GM19025 (cell line): ENCODE measurements at regions not wholly inside any gene's neighbourhood (a gene's known extent, or its start where the extent isn't known, plus 50 kb on each side); places are given as distances from the start of the nearest gene placed in this dataset.
"Not testable (repeated sequence)": the region's sequence is repeated elsewhere in the genome, so short reads cannot be mapped to it uniquely, and the experiment has no call there.

ENCODE experiments used
- ATAC-seq: cut with Tn5 transposase; IDR thresholded peaks from one replicate; pipeline ENCODE4 v1.9.1; 2021; ENCODE audit warnings: mild to moderate bottlenecking, low read depth, moderate library complexity; ENCODE audit not compliant: unreplicated experiment

DNA sequence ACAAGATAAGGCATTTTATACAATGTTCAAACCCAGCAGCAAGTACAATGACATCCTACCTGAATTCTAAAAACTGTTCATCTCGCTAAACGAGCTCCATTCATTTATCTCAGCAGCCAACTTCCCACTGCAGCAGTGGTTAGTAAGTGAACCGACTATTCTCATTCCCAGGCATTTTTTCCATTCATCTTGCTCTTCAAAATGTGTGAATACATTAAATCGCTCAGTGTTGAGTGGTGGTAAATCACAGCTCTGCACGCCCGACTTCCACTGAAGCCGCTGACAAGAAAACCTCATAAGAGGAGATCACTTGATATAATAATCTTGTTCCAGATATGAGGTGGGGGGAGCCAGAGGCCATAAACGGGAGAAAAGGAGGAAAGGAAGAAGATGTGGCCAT, 746.2 kb upstream of the USP15 start:
- no peak for ATAC-seq

DNA sequence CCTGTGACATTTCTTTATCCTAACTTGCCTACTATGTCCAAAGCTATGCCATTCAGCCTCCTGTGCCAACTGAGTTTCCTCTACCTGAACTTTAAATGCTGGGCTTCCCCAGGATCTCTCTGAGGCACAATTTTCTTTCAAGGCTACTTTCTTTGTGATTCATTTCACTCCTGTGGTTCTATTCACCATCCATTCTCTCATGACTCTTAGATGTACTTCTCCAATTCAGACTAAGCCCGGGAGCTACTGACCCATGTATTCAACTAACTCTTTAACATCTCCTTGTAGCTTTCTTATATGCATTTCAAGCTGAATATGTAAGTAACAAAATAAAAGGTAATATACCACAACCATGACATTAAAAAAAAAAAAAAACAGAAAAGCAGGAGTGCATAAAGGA, 738.9 kb upstream of the USP15 start:
- no peak for ATAC-seq

DNA sequence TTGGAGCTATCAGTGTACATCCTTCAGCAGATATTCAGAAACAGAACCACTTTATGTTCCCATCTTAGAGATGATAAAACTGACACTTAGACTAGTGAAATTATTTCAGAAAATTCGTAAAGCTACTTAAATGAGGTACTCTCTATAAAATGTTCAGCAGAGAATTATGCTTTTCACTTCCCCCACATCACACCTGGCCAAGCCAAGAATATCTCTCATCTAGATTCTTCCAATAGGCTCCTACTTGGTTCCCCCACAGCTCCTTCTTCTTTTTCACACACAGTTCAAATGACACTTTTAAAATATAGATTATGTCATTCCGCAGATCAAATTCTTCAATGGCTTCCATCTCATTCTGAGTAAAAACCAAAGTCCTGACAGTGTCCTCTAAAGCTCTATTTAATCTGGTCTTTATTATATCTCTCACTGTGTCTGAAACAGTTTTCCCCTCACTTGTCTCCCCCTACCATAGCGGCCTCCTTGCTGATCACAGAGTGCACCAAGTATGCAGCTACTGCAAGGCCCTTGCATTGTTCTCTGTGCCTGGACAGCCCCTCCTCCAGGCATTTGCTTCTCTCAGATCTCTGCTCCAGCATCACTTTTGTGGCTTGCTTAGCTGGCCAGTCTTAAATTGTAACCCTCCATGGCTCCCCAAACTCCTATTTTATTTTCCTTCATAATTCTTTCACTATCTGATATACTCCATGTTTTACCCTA, 736.8 kb upstream of the USP15 start:
- no peak for ATAC-seq

DNA sequence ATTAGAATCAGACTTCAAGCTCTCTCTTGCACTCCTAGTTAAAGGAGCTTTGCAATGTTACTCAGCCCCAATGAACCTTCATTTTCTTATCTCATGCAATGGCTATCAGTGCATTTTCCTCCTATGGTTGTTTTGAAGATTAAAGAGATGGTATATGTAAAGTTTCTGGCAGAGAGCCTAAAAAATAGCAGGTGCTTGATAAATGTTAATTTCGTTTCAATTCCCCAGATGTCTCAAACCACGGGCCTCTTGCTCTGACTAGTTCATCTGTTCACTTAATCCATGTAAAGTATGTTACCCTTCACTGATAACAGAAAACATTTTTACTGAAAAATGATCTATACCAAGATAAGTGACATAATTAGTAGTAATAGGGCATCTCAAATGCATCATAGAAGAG, 735.4 kb upstream of the USP15 start:
- ATAC-seq = no peak

DNA sequence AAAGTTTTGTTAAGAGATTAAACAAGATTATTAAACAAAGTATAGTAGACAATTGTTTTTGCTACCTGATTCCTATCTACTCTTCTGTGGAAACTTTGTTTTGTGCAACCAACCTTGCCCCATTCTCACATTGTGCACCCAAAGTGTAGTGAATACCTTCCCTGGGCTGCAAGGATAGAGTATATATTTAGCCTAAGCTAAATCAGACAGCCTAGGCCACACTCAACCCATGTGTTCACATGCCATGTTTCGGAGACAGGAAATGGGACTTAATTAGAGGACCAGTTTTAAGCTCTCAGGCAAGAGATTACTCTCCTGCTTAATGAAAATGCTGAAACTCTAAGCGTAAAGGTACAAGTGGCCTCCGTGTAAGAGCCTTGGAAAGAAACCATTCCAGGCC, 734.9 kb upstream of the USP15 start:
- no peak for ATAC-seq

DNA sequence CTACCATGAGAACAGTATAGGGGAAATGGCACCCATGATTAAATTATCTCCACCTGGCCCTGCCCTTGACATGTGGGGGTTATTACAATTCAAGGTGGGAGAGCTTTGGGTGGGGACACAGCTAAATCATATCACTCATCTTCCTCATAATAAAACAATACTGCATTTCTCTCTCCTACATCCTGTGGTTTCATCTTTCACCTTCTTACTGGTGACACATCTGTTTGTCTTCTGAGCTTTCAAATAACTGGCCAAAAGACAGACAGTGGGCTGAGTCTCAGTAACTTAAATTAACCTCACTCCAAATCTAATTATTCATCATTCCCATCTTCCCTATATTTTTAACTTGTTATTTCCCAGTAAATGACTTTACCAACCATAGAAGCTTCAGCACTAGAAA, 729.7 kb upstream of the USP15 start:
- ATAC-seq = no peak

DNA sequence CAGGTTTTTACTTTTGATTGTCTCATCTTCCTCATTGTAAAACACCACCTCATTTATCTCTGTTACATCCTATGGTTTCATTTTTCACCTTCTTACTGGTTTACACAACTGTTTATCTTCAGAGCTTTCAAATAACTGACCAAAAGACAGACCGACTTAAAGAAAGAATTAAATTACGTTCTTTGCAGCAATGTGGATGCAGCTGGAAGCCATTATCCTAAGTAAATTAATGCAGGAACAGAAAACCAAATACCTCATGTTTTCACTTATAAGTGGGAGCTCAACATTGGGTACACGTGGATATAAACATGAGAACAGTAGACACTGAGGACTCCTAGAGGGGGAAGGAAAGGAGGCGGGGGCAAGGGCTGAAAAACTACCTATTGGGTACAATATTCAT, 729.0 kb upstream of the USP15 start:
- no peak for ATAC-seq

DNA sequence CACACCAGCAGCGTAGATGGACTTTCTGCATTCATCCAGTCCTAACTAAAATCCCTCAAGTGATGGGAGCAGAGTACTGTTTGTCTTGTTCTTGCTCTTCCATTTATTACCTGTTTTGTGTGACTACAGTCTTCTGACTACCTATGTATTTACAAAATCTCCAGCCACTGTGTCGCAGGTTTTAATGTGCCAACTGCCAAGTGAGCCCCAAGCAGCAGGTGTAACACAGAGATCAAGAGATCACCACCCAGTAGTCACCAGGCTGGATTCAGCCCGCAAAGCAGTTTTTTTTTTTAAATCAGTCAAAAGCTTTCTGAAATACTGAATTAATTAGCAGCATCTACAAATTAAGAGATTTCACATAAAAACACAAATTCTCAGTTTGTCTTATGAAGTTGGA, 724.1 kb upstream of the USP15 start:
- ATAC-seq = no peak

DNA sequence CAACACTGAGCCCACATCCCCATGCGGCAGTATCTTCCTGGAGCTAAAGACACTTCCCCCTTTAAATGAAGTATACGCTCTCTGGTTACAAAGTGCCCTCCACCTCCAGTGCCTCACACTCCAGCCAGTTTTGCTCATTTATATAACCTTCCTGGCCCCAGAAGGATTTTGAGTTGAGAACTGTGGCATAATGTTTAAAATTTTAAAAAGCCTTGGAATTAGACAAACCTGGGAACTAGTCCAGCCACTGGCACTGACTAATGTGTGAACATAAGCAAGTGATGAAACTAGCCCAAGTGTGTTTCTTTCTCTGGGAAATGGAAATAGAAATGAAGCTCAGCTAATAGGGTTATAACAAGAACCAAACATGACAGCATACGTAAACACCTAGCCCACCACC, 723.7 kb upstream of the USP15 start:
- no peak for ATAC-seq

DNA sequence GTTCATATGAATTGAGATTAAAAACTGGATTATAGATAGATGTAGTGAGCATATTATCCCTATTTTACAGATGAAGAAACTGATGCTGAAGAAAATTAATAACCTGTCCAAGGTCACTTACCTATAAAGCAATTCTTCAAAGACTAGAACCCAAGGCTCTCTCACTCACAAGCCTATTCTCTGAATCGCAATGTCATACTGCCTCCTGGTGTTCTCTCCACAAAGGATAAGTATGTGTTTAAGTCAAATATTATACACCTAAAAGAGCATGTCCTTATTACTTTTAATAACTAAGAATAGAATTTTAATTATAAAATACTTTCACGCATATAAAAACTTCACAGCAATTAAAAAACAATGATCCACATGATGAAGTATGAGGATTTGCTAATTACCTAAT, 721.3 kb upstream of the USP15 start:
- ATAC-seq = no peak

DNA sequence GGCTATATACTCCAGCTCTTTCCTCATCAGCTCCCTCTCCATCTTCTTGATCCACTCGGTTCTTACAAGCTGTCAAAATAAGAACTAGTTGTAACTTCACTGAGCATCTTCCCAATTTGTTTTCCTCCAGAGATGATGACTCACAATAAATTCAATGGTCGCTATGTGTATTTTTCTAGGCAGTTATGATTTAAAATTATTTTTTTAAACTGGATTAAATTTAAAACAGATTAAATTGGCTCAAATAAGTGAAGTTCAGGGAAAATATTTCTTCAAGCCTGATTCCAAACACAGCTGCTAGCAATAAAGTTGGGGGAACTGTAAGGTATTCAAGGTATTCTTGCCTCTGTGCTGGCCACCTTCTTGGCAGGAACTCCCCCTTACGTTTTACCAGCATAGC, 717.7 kb upstream of the USP15 start:
- no peak for ATAC-seq

DNA sequence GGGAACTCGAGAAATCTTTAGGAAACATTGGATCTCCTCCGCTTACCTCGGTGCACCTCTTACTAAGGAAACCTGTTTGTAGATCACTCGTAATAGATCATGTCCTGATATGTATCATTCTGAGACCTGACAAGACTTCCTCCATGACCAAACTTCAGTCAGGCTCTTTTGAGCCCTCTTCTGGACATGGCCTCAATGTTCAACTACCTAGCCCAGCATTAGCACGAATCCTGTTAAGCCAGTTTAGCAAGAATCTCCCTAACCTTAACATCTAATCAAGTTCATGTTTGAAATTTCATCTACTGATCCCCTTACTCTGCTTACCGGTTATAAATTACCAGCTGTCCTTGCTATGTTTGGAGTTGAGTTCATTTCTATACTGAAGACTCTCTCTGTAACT, 713.9 kb upstream of the USP15 start:
- no peak for ATAC-seq

DNA sequence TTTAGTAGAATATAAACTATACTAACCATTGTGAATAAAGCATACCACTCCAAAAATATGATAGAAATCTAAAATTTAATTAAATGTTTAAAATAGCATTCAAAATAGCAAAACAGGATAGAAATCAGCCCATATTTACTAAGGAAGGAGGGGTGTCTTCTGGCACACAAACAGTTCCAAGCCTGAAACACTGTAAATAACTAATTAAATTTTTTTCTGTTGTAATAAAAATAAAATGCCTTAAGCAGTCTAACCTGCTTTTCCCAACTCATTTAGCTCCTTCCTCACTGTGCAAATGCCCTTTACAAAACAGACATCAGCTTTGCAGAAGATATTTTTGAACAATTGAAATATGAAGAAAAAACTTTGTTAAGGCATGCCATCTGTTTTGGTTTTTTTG, 707.1 kb upstream of the USP15 start:
- ATAC-seq = no peak

DNA sequence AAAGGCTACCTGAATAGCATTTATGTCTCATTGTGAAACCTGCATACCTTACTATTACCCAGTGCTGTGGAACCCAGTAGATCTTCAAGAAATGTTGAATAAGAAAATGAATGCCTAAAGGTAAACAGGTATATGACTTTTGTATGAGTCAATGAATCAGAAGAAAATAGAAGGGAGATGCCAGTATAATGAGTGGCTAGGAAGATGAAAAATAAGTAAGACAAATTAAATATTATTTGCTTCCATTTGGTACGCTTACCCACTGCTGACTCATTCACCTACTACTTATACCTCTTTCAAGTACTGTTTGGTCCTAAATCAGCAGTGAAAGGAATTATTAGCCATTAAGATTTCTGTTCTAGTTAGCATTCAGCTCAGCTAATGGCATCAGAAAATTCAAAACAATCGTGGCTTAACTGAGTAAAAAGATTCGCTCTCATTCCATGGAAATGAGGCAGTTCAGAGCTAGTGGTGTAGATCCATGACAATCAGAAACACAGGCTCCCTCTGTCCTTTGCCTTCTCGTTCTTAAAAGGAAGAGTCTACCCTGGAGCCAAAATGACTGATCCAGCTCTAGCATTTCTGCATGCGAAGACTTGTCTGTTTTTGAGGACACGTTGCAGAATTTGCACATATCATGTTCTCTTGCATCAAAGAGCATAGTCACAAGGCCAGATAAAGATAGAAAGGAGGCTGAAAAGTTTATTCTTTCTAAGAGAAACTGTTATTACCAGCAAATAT, 705.8 kb upstream of the USP15 start:
- ATAC-seq = no peak

DNA sequence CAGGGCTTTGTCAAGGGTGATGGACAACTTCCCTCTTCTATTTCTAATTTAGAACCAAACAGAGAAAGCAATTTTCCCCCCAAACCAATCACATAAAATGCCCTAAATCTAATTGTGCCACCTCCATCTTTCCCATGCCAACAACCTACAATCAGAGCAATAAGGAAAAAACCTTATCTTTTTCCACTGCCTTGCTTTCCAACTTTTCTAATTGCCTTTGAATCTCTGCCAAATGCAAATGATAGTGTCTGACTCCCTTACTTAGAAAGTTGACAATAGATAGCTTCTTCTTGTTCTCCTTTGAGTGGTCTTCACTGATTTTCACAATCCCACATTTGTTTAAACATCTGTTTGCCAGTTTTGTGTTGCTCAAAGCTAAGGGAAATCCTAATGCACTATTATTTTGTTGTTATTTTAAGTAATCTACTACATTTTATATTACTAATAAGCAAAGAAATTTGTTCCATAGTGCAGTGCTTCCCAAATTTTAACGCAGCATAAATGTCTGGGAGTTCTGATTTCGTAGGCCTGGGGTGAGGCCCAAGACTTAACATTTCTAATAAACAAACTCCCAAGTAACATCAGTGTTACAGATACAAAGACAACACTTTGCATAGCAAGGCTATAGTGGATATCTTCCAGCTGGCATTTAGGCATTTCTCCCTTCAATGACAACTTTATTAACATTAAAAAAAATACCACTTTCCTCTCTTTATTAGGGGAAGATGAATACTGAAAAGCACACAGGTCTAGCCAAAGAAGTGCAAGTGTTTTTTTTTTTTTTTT, 696.3 kb upstream of the USP15 start:
- no peak for ATAC-seq

DNA sequence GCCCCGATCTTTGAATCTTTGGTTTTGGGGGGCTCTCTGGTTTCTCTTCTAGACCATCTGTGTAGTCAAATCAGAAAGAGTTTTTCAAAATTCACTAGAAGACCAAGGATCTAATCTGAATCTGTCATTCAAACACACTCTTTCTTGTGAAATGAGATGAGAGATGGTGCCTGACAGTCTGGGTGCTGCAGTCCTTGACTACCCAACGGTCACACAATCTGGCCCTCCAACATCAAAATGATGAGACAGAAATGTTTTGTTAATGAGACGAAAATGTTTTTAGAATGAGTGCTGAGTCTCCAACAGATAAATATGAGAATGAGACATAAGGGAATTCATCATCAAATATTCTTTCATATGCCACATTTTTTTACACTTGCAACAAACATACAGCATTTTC, 695.7 kb upstream of the USP15 start:
- no peak for ATAC-seq

DNA sequence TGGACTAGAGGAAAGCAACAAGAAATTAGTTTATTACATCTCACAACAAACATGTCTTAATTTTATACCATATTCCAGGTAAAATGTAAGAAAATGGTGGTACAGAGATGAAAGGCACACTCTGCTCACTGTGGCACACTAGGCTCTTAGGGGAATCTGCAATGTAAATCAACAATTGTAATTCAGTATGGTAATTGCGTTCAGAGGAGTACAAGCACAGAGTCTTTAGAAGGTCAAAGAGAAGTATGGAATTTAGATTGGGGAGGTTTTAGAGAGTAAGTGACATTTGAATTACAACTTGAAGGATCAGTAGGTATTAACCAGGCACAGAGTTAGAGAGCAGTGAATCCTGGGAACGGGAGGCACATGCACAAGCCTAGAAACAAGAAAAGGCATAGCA, 694.0 kb upstream of the USP15 start:
- no peak for ATAC-seq

DNA sequence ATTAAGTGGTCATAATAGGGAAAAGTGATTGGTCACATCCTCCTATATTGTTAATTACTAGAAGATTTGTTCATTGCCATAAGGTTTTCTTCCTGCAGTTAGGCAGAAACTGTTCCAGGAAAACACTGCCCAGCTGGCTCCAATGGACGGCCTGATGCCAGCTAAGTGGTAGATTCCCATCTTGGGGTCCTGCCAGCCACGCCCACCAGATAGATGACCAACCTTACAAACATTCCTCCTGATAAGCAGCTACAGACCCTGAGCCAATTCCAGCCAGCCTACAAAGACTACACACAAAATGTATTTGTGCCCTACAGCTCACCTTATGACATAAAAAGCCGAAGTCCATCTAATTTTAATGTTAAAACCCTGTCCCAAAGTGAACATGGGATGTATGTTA, 685.9 kb upstream of the USP15 start:
- ATAC-seq = no peak

DNA sequence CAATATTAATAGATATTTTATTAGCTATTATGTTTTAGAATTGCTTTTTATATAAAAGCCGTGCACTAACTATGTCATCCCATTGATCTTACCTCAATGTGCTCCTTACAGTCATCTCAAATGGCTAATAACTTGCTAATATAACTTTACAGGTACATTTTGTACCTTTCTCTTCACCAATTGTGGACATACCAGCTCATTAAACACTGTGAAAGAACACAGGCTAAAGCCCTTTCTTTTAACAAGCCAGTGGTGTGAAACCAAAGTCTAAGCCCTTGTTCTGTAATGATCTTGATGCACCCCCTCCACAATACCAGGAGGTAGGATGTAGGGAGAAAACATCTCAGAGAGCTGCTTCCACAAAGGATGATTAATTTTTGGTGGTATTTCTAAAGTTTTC, 675.3 kb upstream of the USP15 start:
- no peak for ATAC-seq

DNA sequence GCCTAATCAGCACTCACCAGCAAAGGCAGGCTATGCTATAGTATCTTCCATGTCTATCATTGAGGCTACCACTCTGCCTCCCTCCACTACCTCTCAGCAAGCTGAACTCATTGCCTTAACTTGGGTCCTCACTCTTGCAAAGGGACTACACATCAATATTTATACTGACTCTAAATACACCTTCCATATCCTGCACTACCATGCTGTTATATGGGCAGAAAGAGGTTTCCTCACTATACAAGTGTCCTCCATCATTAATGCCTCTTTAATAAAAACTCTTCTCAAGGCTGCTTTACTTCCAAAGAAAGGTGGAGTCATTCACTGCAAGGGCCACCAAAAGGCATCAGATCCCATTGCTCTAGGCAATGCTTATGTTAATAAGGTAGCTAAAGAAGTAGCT, 669.3 kb upstream of the USP15 start:
- not testable (repeated sequence) for ATAC-seq

DNA sequence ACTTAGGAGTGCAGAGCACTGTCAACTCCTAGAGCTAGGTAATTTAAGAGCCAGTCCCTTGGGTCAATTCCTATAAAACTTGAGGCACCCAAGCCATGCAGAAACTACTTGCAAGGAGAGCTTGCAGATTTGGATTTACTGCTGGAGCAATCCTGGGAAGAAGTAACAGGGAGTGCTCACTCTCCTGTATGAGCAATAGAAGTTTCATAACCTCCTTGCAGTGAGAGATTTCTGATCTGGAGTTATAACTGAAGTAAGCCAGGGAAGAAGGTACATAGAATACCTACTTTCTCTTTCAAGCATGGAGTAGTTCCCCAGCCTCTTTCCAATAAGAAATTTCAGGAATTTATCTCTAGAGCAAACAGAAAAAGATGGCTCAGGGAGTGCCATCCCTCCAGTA, 650.1 kb upstream of the USP15 start:
- ATAC-seq = no peak

DNA sequence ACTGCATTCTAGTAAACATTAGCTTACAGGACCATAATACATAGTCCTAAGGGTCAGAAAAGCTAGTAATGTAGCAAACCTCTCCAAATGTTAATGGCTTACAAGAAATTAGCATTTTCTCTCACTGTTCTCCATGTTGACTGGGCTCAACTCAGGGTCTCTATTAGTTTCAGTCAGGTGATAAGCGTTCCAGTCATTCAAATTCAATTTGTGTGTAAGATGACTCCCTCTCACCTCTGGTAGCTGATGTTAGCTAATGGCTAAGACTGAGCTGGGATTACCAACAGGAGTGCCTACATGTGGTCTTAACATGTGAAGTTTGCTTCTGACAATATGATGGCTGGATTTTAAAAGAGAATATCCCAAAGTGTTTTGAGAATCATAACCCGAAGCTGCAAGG, 630.5 kb upstream of the USP15 start:
- ATAC-seq = no peak
